HTR-8/SVneo (cell line): ENCODE measurements at regions not wholly inside any gene's neighbourhood (a gene's known extent, or its start where the extent isn't known, plus 50 kb on each side); places are given as distances from the start of the nearest gene placed in this dataset.

ENCODE experiments used
- DNase-seq: peaks from one replicate; pipeline ENCODE4 v3.0.0; 2011; ENCODE audit warnings: low spot score, mixed read lengths; ENCODE audit not compliant: insufficient read length
- FAIRE-seq: peaks from 2 replicates; lab custom pipeline; 2011; peaks lifted over from hg19 to GRCh38; lab: Jason Lieb, UNC

GRCh38 chr16:49011901-49012300 is 269.7 kb downstream of the CBLN1 start:
- no peak for DNase-seq
- FAIRE-seq = no peak

GRCh38 chr16:49010879-49011278 is 270.8 kb downstream of the CBLN1 start:
- no peak for DNase-seq
- no peak for FAIRE-seq

- FAIRE-seq = no peak
- DNase-seq = peak; percentile 12
These were observed 271.2 kb downstream of the CBLN1 start for GRCh38 chr16:49010396-49010795.

- DNase-seq (no peak), FAIRE-seq (no peak)
These were observed 272.4 kb downstream of the CBLN1 start for GRCh38 chr16:49009204-49009603.

GRCh38 chr16:49003992-49004391 is 277.6 kb downstream of the CBLN1 start:
- no peak for FAIRE-seq
- no peak for DNase-seq

- FAIRE-seq (no peak), DNase-seq (no peak)
These were observed 278.6 kb downstream of the CBLN1 start for GRCh38 chr16:49003022-49003421.

GRCh38 chr16:49000594-49000993 is 281.0 kb downstream of the CBLN1 start:
- DNase-seq (no peak), FAIRE-seq (no peak)

- DNase-seq = no peak
- no peak for FAIRE-seq
These were observed 282.1 kb downstream of the CBLN1 start for GRCh38 chr16:48999508-48999907.

GRCh38 chr16:48999044-48999443 is 282.6 kb downstream of the CBLN1 start:
- no peak for FAIRE-seq
- DNase-seq = no peak

GRCh38 chr16:48997946-48998345 is 283.7 kb downstream of the CBLN1 start:
- DNase-seq (no peak), FAIRE-seq (no peak)

GRCh38 chr16:48997081-48997615 is 284.5 kb downstream of the CBLN1 start:
- DNase-seq (no peak), FAIRE-seq (no peak)

GRCh38 chr16:48978501-48978900 is 303.1 kb downstream of the CBLN1 start:
- no peak for FAIRE-seq
- DNase-seq = no peak

GRCh38 chr16:48972236-48972635 is 309.4 kb downstream of the CBLN1 start:
- DNase-seq = no peak
- FAIRE-seq = no peak

- FAIRE-seq = peak; percentile 64
- DNase-seq = peak; percentile 67
These were observed 310.0 kb downstream of the CBLN1 start for GRCh38 chr16:48971571-48972077.

- DNase-seq (no peak), FAIRE-seq (no peak)
These were observed 311.4 kb downstream of the CBLN1 start for GRCh38 chr16:48970216-48970615.

- FAIRE-seq = no peak
- DNase-seq = no peak
These were observed 312.0 kb downstream of the CBLN1 start for GRCh38 chr16:48969611-48970010.

- FAIRE-seq (no peak), DNase-seq (no peak)
These were observed 316.3 kb downstream of the CBLN1 start for GRCh38 chr16:48965386-48965785.

GRCh38 chr16:48963901-48964615 is 317.6 kb downstream of the CBLN1 start:
- DNase-seq (peak; percentile 67), FAIRE-seq (peak; percentile 13)

GRCh38 chr16:48963306-48963705 is 318.3 kb downstream of the CBLN1 start:
- DNase-seq (peak; percentile 51), FAIRE-seq (peak; percentile 81)

GRCh38 chr16:48961546-48961945 is 320.1 kb downstream of the CBLN1 start:
- DNase-seq (no peak), FAIRE-seq (no peak)

- no peak for FAIRE-seq
- DNase-seq = no peak
These were observed 320.8 kb downstream of the CBLN1 start for GRCh38 chr16:48960830-48961229.

- FAIRE-seq (no peak), DNase-seq (no peak)
These were observed 321.9 kb downstream of the CBLN1 start for GRCh38 chr16:48959747-48960146.
